ENCODE measurements at regions not wholly inside any gene's neighbourhood (a gene's known extent, or its start where the extent isn't known, plus 50 kb on each side); places are given as distances from the start of the nearest gene placed in this dataset.

GRCh38 chr2:238742066-238742465, 105.8 kb upstream of the TWIST2 start:
- Histone ChIP-seq H3K27me3 (no peaks in the 10 kb centered on the region), H3K4me3 (no peak overlapping the region), H3K27ac (no peak overlapping the region), H3K36me3 (no peaks in the 10 kb centered on the region), H3K9me3 (peaks cover 0 to 5% (median 0%) of the 10 kb centered on the region in 3 donors), H3K4me1 (no peaks in the 10 kb centered on the region)
- TF ChIP-seq POLR2AphosphoS5 (IDR thresholded peaks at IDR 0.05) (no peak), POLR2A (IDR thresholded peaks at IDR 0.05) (no peak), CTCF (IDR thresholded peaks at IDR 0.05) (no peak), EP300 (IDR thresholded peaks at IDR 0.05) (no peak)
- no peak for ATAC-seq
- 40 to 44% methylated on average over 1 to 2 of the region's 3 CpGs for WGBS, 2 donors (ENCODE audit: low coverage in 1 of 2)

GRCh38 chr2:238742664-238743063, 105.2 kb upstream of the TWIST2 start:
- Histone ChIP-seq H3K27ac (no peak overlapping the region), H3K9me3 (peaks cover 0 to 2% (median 0%) of the 10 kb centered on the region in 3 donors), H3K27me3 (no peaks in the 10 kb centered on the region), H3K36me3 (no peaks in the 10 kb centered on the region), H3K4me1 (no peaks in the 10 kb centered on the region), H3K4me3 (no peak overlapping the region)
- ATAC-seq: no peak
- TF ChIP-seq EP300 (IDR thresholded peaks at IDR 0.05): no peak
- TF ChIP-seq POLR2A (IDR thresholded peaks at IDR 0.05): no peak
- TF ChIP-seq CTCF (IDR thresholded peaks at IDR 0.05): no peak
- TF ChIP-seq POLR2AphosphoS5 (IDR thresholded peaks at IDR 0.05): no peak
- 59% methylated on average over 5 of the region's 8 CpGs; no CpG with 5 or more reads in 1 of the 2 donors for WGBS, 2 donors (ENCODE audit: low coverage in 1 of 2)

GRCh38 chr2:238743243-238744065, 104.4 kb upstream of the TWIST2 start:
- no peak overlapping the region for H3K4me3 ChIP-seq
- no peak overlapping the region for H3K27ac ChIP-seq
- no peaks in the 10 kb centered on the region for H3K36me3 ChIP-seq
- 52 to 70% methylated on average over 7 to 15 of the region's 21 CpGs for WGBS, 2 donors (ENCODE audit: low coverage in 1 of 2)
- no peaks in the 10 kb centered on the region for H3K27me3 ChIP-seq
- no peak for TF ChIP-seq POLR2AphosphoS5 (IDR thresholded peaks at IDR 0.05)
- no peak for ATAC-seq
- no peaks in the 10 kb centered on the region for H3K4me1 ChIP-seq
- no peaks in the 10 kb centered on the region for H3K9me3 ChIP-seq

GRCh38 chr2:238744951-238745350, 102.9 kb upstream of the TWIST2 start:
- Histone ChIP-seq H3K9me3 (peaks cover 0 to 9% (median 0%) of the 10 kb centered on the region in 3 donors), H3K27ac (no peak overlapping the region), H3K27me3 (no peaks in the 10 kb centered on the region), H3K4me1 (no peaks in the 10 kb centered on the region), H3K4me3 (no peak overlapping the region), H3K36me3 (no peaks in the 10 kb centered on the region)
- no peak for ATAC-seq
- 87 to 94% methylated on average over 5 to 7 of the region's 13 CpGs for WGBS, 2 donors (ENCODE audit: low coverage in 1 of 2)
- no peak for TF ChIP-seq EP300 (IDR thresholded peaks at IDR 0.05)

GRCh38 chr2:238745997-238746396, 101.9 kb upstream of the TWIST2 start:
- H3K27me3 ChIP-seq: no peaks in the 10 kb centered on the region
- WGBS, 2 donors (ENCODE audit: low coverage in 1 of 2): 78 to 82% methylated on average over 2 to 4 of the region's 5 CpGs

More at GRCh38 chr2:238745997-238746396, 101.9 kb upstream of the TWIST2 start:
- no peak for ATAC-seq
- no peaks in the 10 kb centered on the region for H3K36me3 ChIP-seq
- H3K4me3 ChIP-seq: no peak overlapping the region
- no peak for TF ChIP-seq EP300 (IDR thresholded peaks at IDR 0.05)
- no peak for TF ChIP-seq CTCF (IDR thresholded peaks at IDR 0.05)
- H3K9me3 ChIP-seq: peaks cover 0 to 12% (median 0%) of the 10 kb centered on the region in 3 donors
- no peak overlapping the region for H3K27ac ChIP-seq
- no peaks in the 10 kb centered on the region for H3K4me1 ChIP-seq

All from gastroesophageal sphincter (tissue), 4 donors.